ENCODE measurements at regions not wholly inside any gene's neighbourhood (a gene's known extent, or its start where the extent isn't known, plus 50 kb on each side); places are given as distances from the start of the nearest gene placed in this dataset.
A peak's percentile ranks its signal among the peaks of the same experiment; 100 is the strongest.

- H3K4me3 ChIP-seq (replicated peaks; ENCODE audit: low read depth, low read length): no peak overlapping the region
- no peak for DNase-seq (ENCODE audit: low read depth)
- TF ChIP-seq, protein P1, sequence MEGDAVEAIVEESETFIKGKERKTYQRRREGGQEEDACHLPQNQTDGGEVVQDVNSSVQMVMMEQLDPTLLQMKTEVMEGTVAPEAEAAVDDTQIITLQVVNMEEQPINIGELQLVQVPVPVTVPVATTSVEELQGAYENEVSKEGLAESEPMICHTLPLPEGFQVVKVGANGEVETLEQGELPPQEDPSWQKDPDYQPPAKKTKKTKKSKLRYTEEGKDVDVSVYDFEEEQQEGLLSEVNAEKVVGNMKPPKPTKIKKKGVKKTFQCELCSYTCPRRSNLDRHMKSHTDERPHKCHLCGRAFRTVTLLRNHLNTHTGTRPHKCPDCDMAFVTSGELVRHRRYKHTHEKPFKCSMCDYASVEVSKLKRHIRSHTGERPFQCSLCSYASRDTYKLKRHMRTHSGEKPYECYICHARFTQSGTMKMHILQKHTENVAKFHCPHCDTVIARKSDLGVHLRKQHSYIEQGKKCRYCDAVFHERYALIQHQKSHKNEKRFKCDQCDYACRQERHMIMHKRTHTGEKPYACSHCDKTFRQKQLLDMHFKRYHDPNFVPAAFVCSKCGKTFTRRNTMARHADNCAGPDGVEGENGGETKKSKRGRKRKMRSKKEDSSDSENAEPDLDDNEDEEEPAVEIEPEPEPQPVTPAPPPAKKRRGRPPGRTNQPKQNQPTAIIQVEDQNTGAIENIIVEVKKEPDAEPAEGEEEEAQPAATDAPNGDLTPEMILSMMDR (IDR thresholded peaks at IDR 0.05; ENCODE audit: low read length, missing control alignments): no peak
Observed at GRCh38 chr13:90746230-90746629, 601.3 kb upstream of the MIR17HG start.

GRCh38 chr13:90750021-90750420 is 597.5 kb upstream of the MIR17HG start:
- no peak overlapping the region for H3K4me3 ChIP-seq (replicated peaks; ENCODE audit: low read depth, low read length)
- no peak for DNase-seq (ENCODE audit: low read depth)
- TF ChIP-seq, protein P1 (IDR thresholded peaks at IDR 0.05; ENCODE audit: low read length, missing control alignments): no peak

DNA sequence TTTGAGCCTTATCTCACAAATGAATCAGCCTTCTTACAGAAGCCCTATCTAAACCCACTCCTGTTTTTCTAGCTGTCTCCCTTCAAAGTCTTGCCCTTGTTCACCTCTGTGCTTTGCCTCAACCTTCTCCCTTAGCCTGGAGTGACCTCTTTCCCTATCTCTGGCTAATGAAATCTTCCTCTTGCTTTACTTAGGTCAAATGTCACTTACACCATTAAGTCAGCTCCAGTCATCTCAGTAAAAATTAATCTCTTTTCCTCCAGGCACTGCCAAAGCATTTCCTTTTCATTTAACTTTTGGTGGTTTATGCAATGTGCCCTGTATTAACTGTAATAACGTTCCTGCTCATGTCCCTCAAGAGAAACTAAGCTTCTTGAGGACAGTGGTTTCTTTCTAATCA is 596.5 kb upstream of the MIR17HG start:
- TF ChIP-seq, protein P1 (IDR thresholded peaks at IDR 0.05; ENCODE audit: low read length, missing control alignments): no peak
- H3K4me3 ChIP-seq (replicated peaks; ENCODE audit: low read depth, low read length): no peak overlapping the region
- DNase-seq (ENCODE audit: low read depth): peak; percentile 3

- TF ChIP-seq, protein P1 (IDR thresholded peaks at IDR 0.05; ENCODE audit: low read length, missing control alignments): no peak
- H3K4me3 ChIP-seq (replicated peaks; ENCODE audit: low read depth, low read length): no peak overlapping the region
- DNase-seq (ENCODE audit: low read depth): no peak
Observed at GRCh38 chr13:90752070-90752469, 595.4 kb upstream of the MIR17HG start.

- TF ChIP-seq, protein P1 (IDR thresholded peaks at IDR 0.05; ENCODE audit: low read length, missing control alignments): no peak
- no peak overlapping the region for H3K4me3 ChIP-seq (replicated peaks; ENCODE audit: low read depth, low read length)
- no peak for DNase-seq (ENCODE audit: low read depth)
Observed at GRCh38 chr13:90757127-90757680, 590.3 kb upstream of the MIR17HG start.

DNA sequence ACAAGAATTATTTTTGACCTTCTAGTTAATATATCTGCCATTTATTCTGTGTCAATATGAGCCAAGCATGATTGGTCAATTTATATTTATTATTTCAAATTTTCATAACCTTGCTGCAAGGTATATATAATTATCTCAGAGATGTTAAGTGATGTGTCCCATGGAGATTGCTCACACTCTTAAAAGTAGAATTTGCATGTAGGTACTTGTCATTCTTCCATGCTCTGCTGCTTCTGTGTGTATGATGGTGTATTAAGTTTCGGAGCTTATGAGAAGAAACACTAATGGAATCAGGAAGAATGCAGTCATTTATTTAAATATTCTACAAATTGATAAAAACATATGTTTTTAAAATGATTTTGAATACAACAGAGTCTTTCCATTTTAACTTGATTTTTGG is 586.8 kb upstream of the MIR17HG start:
- TF ChIP-seq, protein P1 (IDR thresholded peaks at IDR 0.05; ENCODE audit: low read length, missing control alignments): no peak
- DNase-seq (ENCODE audit: low read depth): no peak
- H3K4me3 ChIP-seq (replicated peaks; ENCODE audit: low read depth, low read length): no peak overlapping the region

DNA sequence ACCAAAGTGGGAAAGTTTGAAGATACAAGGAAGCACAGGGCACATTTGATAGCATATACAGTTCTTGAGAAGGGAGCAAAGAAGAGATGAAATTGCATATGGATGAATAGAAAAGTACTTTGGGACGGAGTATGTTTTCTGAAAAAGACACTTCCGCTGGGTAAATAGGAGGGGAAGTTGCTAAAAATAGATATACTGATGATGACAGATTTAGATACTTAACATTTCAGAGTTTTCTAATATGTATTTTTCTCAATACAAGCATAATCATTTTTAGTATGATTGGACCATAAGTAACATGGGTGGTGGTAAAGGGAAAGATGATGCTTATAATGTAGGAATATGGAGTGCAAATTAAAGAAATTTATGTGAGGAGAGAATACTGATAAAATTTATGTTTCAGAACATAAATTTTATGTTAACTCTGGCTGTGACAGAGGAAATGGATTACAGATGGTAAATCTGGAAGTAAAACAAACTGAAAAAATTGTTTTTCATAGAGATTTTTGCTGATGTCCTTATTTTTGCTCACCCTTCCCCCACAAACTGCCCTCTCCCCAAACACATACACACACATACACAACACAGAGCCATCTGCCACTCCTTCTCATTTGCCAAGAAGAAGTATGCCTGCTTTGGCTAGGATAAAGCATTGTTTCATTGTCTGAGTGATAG is 583.9 kb upstream of the MIR17HG start:
- no peak for DNase-seq (ENCODE audit: low read depth)
- TF ChIP-seq, protein P1 (IDR thresholded peaks at IDR 0.05; ENCODE audit: low read length, missing control alignments): no peak
- H3K4me3 ChIP-seq (replicated peaks; ENCODE audit: low read depth, low read length): no peak overlapping the region
